CD4-positive, alpha-beta T cell treated with Interleukin-2 at 100 ng/mL for 4 hours (primary cell): ENCODE measurements at regions not wholly inside any gene's neighbourhood (a gene's known extent, or its start where the extent isn't known, plus 50 kb on each side); places are given as distances from the start of the nearest gene placed in this dataset.

Experiments used
- DNase-seq: peaks from one replicate; pipeline ENCODE4 v3.0.0-alpha.2; 2020; ENCODE audit warnings: low spot score

DNA sequence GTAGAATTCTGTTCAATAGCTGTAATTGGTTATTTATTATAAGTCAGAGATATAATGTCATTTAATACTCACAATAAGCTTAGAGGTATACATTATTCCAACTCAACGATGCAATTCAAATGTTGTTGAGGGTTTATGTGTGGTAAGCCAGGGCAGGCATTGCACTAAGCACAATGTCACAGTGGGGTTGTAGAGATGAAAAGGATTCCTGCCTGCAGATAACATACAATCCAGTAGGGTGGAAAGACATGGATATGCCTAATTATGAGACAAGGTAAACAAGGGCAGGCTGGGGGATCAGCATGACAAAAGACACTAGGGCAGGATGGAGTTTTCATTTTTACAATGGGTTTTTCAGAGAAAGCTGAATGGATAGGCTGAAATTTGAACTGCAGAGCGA, 98.7 kb upstream of the PALM2AKAP2 start:
- no peak for DNase-seq

DNA sequence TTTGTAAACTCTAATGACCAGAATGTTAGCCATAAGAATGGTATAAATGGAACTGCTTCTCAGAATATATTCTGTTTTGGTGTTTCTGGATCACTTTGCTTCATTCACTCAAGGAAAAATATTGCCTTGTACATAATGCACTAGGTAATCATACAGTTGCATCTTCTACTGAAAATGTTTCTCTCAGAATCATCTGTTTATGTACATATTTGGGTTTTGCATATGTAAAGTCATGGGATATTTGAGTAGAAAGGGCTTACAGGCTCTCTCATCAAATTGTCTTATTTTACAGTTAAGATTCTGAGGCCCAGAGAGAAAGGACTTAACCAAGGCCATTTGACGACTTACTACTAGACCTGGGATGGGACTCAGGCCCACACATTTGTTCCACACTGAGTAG, 97.8 kb upstream of the PALM2AKAP2 start:
- DNase-seq: no peak

DNA sequence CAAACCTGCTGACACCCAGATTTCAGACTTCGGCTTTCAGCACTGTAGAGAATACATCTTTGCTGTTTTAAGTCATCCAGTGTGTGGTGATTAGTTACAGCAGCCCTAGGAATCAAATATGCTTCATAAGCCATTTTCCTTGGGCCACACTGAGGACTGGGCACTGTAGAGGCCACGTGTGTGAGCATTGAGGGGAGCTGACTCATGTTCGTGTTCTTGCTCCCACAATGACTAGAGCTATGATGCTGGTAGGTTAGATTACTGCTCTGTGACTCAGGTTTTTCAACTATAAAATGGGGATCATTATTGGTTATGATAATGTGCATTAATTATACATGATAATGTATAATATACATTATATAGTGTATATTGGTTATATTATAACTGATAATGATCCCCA, 96.5 kb upstream of the PALM2AKAP2 start:
- DNase-seq: no peak

DNA sequence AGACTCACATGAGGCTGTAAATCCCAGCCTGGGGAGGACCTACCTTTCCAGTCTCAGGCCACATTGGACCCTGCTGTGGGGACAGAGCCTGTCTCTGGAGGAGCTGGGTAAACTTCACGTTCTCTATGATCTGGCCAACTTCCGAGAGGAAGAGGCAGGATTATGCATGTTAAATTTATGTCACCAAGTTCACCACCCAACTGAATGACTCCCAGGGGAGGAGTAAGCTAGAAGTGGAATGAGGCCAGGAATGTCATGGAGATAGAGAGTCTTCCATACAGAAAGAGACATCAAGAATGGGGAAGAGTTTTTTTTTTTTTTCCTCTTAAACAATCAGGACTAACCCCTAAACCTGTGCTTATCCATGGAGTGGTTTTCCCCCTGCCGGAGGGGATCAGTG, 90.3 kb upstream of the PALM2AKAP2 start:
- DNase-seq: no peak

DNA sequence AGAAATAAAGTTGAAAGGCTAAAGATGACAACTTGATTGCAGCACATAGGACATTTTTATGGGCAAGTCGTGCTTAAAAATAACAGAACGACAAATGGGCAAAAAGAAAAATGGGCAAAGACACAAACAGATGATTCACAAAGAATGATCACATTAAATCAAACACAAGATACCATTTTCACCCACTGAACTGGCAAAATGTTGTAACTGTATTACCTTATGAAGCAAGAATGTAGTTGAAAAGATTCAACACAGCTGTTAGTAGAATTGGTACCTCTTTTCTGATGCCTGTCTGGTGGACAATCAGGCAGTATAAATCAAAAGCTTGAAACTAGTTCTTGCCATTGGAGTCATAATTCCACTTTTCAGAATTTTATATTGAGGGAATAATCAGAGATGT, 81.0 kb upstream of the PALM2AKAP2 start:
- DNase-seq: no peak

DNA sequence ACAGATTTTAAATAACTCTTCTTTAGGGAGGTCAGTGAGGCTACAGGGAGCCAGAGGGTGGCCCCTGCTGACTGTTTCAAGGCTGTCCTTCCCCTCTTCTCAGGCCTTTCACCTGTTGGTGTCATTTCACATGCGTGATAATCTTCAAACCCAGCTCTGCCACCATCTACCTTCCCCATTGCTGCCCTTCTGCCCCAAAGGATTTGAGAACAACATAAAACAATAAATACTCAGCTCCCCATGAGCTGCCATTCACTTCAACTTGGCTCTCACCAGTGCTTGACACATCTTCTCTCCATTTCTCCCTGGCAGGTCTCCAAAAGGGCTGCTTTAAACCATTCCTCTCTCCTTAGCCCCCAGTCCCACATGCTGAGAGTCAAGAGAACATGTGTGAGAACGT, 75.5 kb upstream of the PALM2AKAP2 start:
- DNase-seq: no peak

DNA sequence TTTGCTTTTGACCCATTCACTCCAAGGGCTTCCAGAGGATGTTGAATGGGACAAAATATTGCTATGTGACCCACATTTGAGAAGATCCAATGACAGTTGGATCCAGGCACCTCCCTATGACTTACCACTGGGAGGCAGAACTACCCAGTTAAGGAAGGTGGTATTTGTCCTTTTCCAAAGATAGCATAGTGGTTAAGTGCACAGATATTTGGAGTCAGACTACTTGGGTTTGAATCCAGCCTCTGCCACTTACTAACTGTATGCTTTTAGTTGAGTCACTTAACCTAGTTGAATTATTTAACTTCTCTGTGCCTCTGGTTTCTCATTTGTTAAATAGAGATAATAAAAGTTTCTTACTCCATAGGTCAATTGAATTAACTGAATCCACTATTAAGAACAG, 74.5 kb upstream of the PALM2AKAP2 start:
- DNase-seq: no peak

DNA sequence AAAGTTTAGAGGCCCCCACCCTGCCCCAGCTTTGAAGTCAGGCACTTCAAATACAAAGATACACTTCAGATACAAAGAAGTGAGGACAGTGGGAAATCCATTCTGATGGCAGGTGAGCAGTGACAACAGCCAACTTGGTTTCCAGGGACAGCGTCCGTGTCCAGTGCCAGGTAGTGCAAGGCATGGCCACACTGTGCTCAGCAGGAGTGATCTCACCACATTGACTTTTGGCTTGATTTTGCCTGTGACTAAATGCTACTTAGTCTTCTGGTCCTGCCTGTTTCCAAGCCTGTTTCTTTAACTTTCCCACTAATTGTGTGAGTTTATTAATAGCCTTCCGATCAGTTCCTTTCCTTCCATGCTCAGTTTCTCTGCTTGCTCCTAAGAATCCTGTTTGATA, 72.6 kb upstream of the PALM2AKAP2 start:
- no peak for DNase-seq

DNA sequence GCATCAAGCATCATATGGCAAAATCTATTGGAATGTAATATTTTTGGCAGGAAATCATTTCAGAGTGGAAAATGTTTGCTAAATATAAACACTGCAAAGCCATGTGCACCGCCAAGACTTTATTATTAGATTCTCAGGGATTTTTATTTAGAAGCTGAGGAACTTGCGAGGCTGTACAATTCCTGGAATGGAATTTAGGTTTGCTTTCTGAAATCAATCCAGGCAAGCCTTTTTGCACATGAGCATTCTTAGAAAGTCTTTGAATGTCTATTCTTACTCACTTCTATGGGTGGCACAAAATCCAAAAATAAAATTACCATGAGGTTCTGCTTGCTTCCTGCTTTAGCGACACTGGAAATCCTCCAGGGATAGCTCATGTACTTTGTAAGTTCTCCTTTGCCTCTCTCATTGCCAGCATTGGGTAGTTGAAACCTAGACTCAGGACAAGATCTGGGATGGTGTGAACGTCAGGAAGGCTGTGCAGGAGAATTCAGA, 71.5 kb upstream of the PALM2AKAP2 start:
- DNase-seq: no peak

DNA sequence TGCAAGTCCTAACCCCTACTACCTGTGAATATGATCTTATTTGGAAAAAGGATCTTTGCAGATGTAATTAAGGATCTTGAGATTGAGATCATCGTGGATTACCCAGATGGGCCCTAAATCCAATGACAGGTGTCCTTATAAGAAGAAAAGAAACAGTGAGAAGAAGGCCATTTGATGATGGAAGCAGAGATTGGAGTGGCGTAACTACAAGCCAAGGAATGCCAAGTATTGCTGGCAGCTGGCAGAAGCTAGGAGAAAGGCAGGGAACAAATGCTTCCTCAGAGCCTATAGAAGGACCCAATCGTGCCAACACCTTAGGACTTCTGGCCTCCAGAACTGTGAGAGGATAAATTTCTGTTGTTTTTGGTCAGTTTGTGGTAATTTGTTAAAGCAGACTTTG, 70.1 kb upstream of the PALM2AKAP2 start:
- DNase-seq: no peak

DNA sequence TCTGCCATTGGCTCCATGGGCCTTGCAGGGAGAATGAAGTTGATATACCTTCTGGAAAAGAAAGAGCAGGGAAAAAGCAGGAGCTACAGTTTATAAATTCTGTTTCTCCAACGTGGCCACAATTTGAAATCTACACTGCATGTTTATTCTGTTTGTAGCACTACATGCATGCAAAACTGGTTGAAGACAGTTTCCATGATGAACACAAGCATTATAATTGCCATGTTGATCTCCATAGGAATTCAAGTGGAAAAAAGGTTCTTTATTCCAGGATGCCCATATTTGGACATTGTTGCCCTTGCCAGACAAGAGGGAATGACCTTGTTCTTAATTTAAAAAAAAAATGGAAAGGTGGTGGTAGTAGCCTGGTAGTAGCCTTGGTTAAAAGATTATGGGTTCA, 69.2 kb upstream of the PALM2AKAP2 start:
- no peak for DNase-seq

DNA sequence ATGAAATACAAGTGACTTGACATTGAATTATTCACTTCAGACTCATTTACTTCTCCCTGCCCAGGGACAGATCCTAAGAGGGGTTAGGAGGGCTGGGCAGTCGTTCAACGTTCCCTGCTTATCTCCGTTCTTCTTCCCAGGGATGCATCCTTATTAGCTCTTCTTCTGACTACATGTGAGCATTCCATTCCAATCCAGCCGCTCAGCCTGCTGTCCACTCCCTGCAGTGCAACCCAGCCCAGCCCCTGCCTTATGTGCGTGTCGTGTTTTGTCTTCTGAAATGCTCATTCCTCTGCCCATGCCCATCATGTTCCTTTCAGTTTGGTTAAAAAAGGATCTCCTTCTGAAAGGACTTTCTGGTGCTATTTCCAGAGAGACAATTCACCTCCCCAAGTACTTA, 64.7 kb upstream of the PALM2AKAP2 start:
- no peak for DNase-seq

DNA sequence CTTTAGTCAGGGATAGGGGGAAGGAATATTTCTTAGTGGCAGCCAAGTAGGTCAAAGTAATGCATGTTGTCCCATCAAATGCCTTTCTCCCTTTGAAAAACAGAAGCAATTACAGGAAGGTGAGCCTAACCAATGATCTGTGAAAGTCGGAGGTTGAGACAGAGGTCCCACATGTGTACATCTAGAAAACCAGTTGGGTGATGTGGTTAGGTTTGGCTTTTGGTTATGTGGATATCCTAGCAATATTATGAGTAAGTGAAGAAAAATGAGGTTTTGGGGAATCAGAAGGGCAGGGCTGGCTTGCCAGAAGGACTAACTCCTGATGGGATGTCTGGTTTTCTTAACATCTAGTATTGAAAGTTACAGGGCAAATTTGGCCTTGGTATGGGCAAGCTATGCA, 63.4 kb upstream of the PALM2AKAP2 start:
- no peak for DNase-seq

DNA sequence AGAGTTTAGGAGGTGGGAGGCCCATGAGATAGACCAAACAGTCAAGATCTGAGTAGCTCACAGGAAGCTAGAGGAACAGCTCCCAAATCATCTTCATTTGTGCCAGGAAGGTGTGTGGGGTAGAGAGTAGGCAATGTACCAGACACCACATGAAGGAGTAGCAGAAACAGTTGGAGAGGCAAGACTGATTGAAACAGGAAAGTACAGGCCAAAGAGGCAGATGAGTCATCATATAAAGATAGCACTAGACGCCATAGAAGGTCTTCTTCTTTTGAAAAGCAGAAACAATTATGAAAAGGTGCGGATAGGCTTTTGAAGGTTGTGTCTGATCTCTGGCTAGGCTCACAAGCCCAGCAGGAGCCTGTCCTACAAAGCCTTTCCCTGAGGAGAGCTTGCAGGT, 62.7 kb upstream of the PALM2AKAP2 start:
- DNase-seq: no peak

DNA sequence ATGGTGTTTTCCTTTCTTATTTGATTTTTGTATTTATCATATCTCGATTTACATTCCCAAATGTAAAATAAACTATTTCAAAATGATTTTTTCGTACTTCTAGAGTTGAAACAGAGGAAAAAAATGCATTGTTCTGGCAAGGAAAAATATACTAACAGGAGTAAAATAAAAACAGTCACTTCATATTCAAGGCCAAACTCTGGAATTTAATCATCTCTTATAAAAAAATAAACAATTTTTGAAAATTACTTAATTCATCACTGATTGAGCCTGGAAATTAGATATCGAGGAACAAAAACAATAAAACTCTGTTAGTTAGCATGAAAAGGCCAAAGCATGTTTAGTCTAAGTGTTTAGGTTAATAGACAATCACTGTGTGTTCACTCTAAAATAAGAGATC, 61.1 kb upstream of the PALM2AKAP2 start:
- DNase-seq: no peak

DNA sequence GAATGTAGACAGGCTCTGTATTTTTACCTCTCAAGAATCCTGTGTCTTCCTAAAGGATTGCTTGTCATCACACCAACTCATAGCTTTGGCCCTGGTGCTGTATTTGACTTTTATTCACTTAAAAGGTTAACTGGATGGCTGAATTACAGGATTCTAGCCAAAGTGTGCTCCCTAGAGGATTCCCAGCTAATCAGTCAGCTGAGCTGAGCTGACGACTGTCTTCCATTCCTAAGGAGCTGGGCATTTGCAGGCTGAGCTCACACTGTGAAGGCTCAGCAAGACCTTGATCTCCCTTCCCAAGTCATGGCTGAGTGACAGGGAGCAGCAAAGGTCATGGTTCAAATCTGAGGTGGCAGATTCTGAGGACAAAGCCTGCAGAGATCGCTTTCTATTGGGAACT, 59.0 kb upstream of the PALM2AKAP2 start:
- no peak for DNase-seq

DNA sequence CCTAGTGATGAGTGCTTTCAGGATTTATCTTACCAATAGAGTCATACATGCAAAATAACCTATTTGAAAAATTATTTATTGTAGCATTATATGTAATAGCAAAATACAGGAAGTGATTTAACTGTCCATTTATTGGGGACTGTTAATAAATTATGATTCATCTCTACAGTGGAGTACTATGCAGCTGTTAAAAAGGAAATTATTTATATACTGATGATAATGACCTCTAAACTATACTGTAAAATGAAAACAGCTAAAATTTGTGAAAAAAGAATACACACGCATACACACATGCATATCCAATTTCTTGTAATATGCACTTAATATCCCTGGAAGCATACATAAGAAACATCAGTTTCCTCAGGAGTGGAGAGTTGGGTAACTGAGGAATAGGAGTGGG, 58.0 kb upstream of the PALM2AKAP2 start:
- DNase-seq: no peak

DNA sequence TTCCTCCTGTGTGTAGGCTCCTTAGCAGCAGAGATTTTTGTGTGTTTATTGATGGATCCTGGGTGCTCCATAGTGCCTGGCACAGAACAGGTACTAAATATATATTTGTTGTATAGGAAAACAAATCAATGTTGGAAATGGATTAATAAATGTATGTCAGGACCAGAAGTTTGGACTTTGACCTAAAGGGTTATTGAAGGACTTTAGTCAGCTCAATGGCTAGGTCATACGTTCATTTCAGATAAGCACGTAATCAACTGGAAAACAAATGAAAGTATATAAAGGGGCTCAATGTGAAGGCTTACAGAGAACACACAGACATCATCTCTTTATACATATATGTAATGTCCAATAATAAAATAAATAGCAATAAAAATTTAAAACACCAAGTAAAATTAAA, 56.2 kb upstream of the PALM2AKAP2 start:
- DNase-seq: no peak

DNA sequence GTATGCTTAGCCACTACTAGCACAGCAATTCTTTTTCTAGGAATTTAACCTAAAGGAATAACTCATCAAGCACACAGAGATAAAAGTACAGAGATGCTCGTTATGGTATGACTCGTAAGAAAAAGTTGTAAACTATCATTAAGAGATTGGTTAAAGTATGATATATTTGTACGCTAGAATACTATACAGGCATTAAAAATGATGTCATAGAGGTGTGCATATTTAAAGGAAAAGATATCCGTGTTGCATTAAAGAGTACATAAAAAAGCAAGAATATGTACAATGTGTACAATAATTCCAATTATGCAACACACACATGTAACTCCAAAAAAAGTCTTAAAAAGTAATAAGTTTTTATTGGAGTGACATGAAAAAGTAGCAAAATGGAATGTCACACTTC, 54.5 kb upstream of the PALM2AKAP2 start:
- DNase-seq: no peak

DNA sequence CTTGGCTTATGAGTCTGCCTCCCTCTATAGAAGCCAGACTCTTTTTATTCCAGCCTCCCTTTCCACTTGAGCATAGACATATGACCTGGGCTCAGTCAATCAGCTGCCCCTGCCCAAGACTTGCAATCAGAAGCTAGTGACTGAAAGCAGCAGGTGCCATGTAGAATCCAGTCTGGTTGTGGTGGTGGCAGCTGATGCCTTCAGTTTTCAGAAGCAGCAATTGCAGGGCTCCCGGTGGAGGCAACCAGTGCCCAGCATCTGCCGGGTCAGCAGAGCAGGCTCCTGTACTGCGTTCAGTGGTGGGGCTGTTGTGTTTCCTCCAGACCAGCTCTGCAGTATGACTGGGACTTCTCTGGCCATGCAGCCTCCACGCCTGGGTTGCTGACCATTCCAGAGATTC, 53.9 kb upstream of the PALM2AKAP2 start:
- no peak for DNase-seq

DNA sequence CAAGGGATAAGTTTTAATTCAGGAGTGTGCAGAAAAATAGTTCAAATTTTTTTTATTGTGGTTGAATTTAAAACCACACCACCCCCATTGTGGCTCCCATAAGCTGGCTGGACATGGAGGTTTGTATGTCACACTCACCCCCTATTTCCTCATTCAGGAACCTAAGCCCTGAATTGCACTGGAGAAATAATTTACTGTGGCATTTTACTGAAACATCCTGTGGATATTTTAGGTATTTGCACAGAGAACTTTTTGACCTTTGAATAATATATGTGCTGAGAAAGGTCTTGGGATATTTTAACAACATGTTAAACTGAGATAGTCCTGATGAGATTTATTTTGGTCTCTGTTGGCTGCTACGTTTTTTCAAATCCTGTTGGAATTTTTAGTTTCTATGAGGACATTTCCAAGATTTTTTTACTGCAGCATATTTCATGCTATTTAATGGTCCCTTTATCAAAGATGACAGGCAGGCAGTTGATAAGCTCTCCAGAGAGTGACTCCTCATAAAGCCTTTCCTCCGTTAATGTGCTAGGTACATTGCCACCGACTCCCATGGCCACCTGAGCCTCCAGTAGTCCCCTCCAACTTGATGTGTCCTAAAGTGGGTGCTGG, 51.2 kb upstream of the PALM2AKAP2 start:
- no peak for DNase-seq

DNA sequence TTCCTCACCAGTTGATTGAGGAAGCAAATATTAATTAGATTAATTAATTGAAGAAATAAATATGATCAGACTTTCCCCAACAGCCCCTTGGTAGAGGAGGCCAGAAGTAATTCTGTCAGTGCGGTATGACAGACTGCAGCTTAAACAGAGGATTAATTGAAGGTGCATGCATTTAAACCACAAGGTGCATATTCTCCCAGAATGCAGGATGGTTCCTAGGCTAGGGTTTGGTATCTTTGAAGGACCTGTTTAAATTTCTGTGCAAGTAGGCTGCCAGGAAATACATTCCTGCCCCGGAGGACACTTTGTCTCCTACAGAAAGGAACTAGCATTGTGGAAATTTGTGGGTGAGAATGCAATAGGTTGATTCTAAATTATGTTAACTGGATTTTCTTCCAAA, 50.5 kb upstream of the PALM2AKAP2 start:
- no peak for DNase-seq
